GM12878 (cell line): ENCODE measurements at regions not wholly inside any gene's neighbourhood (a gene's known extent, or its start where the extent isn't known, plus 50 kb on each side); places are given as distances from the start of the nearest gene placed in this dataset.

Experiments used
- ATAC-seq: fragments of 200-7000 bp; cut with Tn5 transposase; 3 replicates; pipeline ENCODE4 v1.9.1; 2020; ENCODE audit warnings: mild to moderate bottlenecking, moderate library complexity
- BruUV-seq: library from RNA; stranded (reverse); fragments of 400-500 nt; replicated peaks from 2 replicates; lab custom pipeline; 2021; lab: Mats Ljungman, UMichigan
- CTCF ChIA-PET: fragments of 300-600 bp; sonication (Branson Sonifier 250); formaldehyde crosslinking; extraction: SDS; loops from one replicate; lab custom pipeline; 2021; ENCODE audit warnings: inconsistent platforms; lab: Yijun Ruan, JAX
- POLR2A ChIA-PET: fragments of 350-600 bp; formaldehyde crosslinking; extraction: SDS; loops from one replicate; lab custom pipeline; 2021; ENCODE audit warnings: inconsistent platforms; lab: Charles Lee
- RAD21 ChIA-PET: fragments of 300-600 bp; sonication (Branson Sonifier 250); formaldehyde crosslinking; loops from one replicate; lab custom pipeline; 2023; ENCODE audit warnings: antibody characterized with exemption; ENCODE audit not compliant: unreplicated experiment; lab: Charles Lee
- SMC1A ChIA-PET: fragments of 300-600 bp; sonication (Branson Sonifier 250); formaldehyde crosslinking; loops from one replicate; lab custom pipeline; 2023; ENCODE audit not compliant: unreplicated experiment, uncharacterized antibody; lab: Charles Lee
- DNase-seq: peaks from one replicate; pipeline ENCODE4 v3.0.0-alpha.2; 2011; ENCODE audit warnings: low read depth, low spot score
- FAIRE-seq: peaks from 3 replicates; lab custom pipeline; 2011; peaks lifted over from hg19 to GRCh38; lab: Jason Lieb, UNC
- H2AFZ ChIP-seq: 2 replicates; pipeline ENCODE4 v1.6.0; 2011; ENCODE audit warnings: low read depth, low read length, control low read depth; ENCODE audit not compliant: control insufficient read depth
- H3K27ac ChIP-seq: 2 replicates; pipeline ENCODE4 v1.5.1; 2011; ENCODE audit warnings: control low read depth; ENCODE audit not compliant: control insufficient read depth, insufficient read depth
- H3K27me3 ChIP-seq, 2 experiments: replicated peaks in 1 of 2; 2 replicates each; pipeline versions ENCODE4 v1.6.0 to v1.6.1; 2011; ENCODE audit warnings: low read length in 1 of 2; ENCODE audit not compliant: control insufficient read depth in 2 of 2, insufficient read depth in 2 of 2
- H3K36me3 ChIP-seq, 2 experiments: 2 replicates each; pipeline ENCODE4 v1.5.1; 2011; ENCODE audit warnings: low read length in 1 of 2; ENCODE audit not compliant: control insufficient read depth in 2 of 2, insufficient read depth in 2 of 2
- H3K4me1 ChIP-seq: 2 replicates; pipeline ENCODE4 v1.6.1; 2011; ENCODE audit warnings: mild to moderate bottlenecking, low read length, moderate library complexity, mixed read lengths; ENCODE audit not compliant: control insufficient read depth, insufficient read depth
- H3K4me2 ChIP-seq: 2 replicates; pipeline ENCODE4 v1.6.0; 2011; ENCODE audit warnings: control low read depth; ENCODE audit not compliant: control insufficient read depth, insufficient read depth
- H3K4me3 ChIP-seq: fragments of 200-600 bp; sonication (generic); 2 replicates; pipeline ENCODE4 v1.5.1; 2016
- H3K79me2 ChIP-seq: 2 replicates; pipeline ENCODE4 v1.6.0; 2011; ENCODE audit warnings: low read length; ENCODE audit not compliant: control insufficient read depth, insufficient read depth
- H3K9ac ChIP-seq: 2 replicates; pipeline ENCODE4 v1.8.0; 2011; ENCODE audit warnings: low read length, control low read depth, mixed read lengths; ENCODE audit not compliant: control insufficient read depth, insufficient read depth
- H3K9me3 ChIP-seq: replicated peaks from 3 replicates; pipeline ENCODE4 v1.5.1; 2011; ENCODE audit warnings: mild to moderate bottlenecking, low read length; ENCODE audit not compliant: control insufficient read depth, insufficient read depth
- H4K20me1 ChIP-seq: 2 replicates; pipeline ENCODE4 v1.6.0; 2011; ENCODE audit not compliant: control insufficient read depth, insufficient read depth
- ASH2L ChIP-seq: fragments of 300-600, 200-600 bp; sonication (generic); IDR thresholded peaks from 2 replicates; pipeline ENCODE4 v1.6.1; 2017; ENCODE audit warnings: low read depth, mild to moderate bottlenecking, borderline replicate concordance
- CBFB ChIP-seq: IDR thresholded peaks from 2 replicates; pipeline ENCODE4 v1.6.1; 2016; ENCODE audit warnings: antibody characterized with exemption, low read depth
- HDAC6 ChIP-seq: fragments of 200-600 bp; sonication (generic); IDR thresholded peaks from one replicate; pipeline ENCODE4 v1.8.0; 2017; ENCODE audit warnings: antibody characterized with exemption; ENCODE audit not compliant: unreplicated experiment
- HDGF ChIP-seq: fragments of 450-650 bp; IDR thresholded peaks from 2 replicates; pipeline ENCODE4 v1.6.1; 2016; ENCODE audit warnings: antibody characterized with exemption
- IRF4 ChIP-seq: IDR thresholded peaks from 2 replicates; pipeline ENCODE4 v1.6.1; 2011; ENCODE audit warnings: low read depth, low read length
- KLF5 ChIP-seq: fragments of 450-650 bp; IDR thresholded peaks from 2 replicates; pipeline ENCODE4 v1.6.1; 2014; ENCODE audit warnings: mild to moderate bottlenecking; ENCODE audit not compliant: partially characterized antibody
- MEF2A ChIP-seq: IDR thresholded peaks from 2 replicates; pipeline ENCODE4 v1.6.1; 2011; ENCODE audit warnings: low read depth, mild to moderate bottlenecking, low read length, moderate library complexity; ENCODE audit not compliant: insufficient read depth
- MTA3 ChIP-seq: IDR thresholded peaks from 2 replicates; pipeline ENCODE4 v1.6.1; 2012; ENCODE audit warnings: low read length, inconsistent platforms, borderline replicate concordance
- NFIC ChIP-seq: IDR thresholded peaks from 2 replicates; pipeline ENCODE4 v1.6.1; 2012; ENCODE audit warnings: low read depth, mild to moderate bottlenecking, inconsistent platforms, low read length, moderate library complexity
- NFYA ChIP-seq: IDR thresholded peaks from 2 replicates; pipeline ENCODE4 v1.6.1; 2011; ENCODE audit warnings: low read depth, mild to moderate bottlenecking, low read length, improper control_type of control experiment, borderline replicate concordance
- NFYB ChIP-seq: IDR thresholded peaks from 2 replicates; pipeline ENCODE4 v1.6.1; 2011; ENCODE audit warnings: low read depth, mild to moderate bottlenecking, low read length, improper control_type of control experiment, moderate library complexity; ENCODE audit not compliant: insufficient read depth
- RFX5 ChIP-seq: IDR thresholded peaks from 2 replicates; pipeline ENCODE4 v1.6.1; 2011; ENCODE audit warnings: low read depth, low read length, improper control_type of control experiment
- SIN3A ChIP-seq: IDR thresholded peaks from 2 replicates; pipeline ENCODE4 v1.6.1; 2012; ENCODE audit warnings: low read depth, low read length, improper control_type of control experiment
- SPI1 ChIP-seq: IDR thresholded peaks from 2 replicates; pipeline ENCODE4 v1.6.1; 2011; ENCODE audit warnings: low read depth, mild to moderate bottlenecking, low read length, moderate library complexity, borderline replicate concordance; ENCODE audit not compliant: insufficient read depth
- WGBS: methylation state at CpG from one replicate; pipeline ENCODE4 v1.1.6; 2016; ENCODE audit warnings: low lambda C conversion rate; ENCODE audit not compliant: insufficient replicate concordance, insufficient coverage; ENCODE audit errors: missing lambda C conversion rate; 5-methylcytosine and 5-hydroxymethylcytosine counted together
- in situ Hi-C: fragments of 300-500 bp; cut with MboI; formaldehyde crosslinking; loops from 9 replicates; pipeline ENCODE4 v1.14.3; 2018; ENCODE audit warnings: mixed read lengths
- intact Hi-C: fragments of 100-400 bp; cut with micrococcal nuclease; formaldehyde crosslinking; loops from one replicate; pipeline ENCODE4 v1.14.2; 2022; ENCODE audit not compliant: unreplicated experiment

- TF ChIP-seq NFIC (0 out of 2 replicates have a peak, but pooled peaks have one; percentile 26), HDGF (no peak)
Observed at GRCh38 chr9:82128011-82128696, 139.6 kb downstream of the SPATA31D1 start (continued).

- RAD21 ChIA-PET, result no interaction called here
- ATAC-seq (no peak), DNase-seq (no peak), FAIRE-seq (no peak)
- Histone ChIP-seq H3K36me3 (no peaks in the 10 kb centered on the region), H3K4me2 (no peak overlapping the region), H3K79me2 (no peaks in the 10 kb centered on the region), H2AFZ (no peak overlapping the region), H3K4me3 (no peak overlapping the region), H4K20me1 (no peaks in the 10 kb centered on the region), H3K27me3 (no peaks in the 10 kb centered on the region), H3K27ac (no peak overlapping the region), H3K4me1 (no peaks in the 10 kb centered on the region), H3K9me3 (no peaks in the 10 kb centered on the region; the same call in 2 of the 3 replicates), H3K9ac (no peak overlapping the region)
- BruUV-seq, result no TSS peak
- POLR2A ChIA-PET, result no interaction called here
- intact Hi-C loops, result loop anchor here (5.0 kb wide), 1 partner anchor 598 kb away; no protein-coding TSS in a partner anchor
- SMC1A ChIA-PET, result no interaction called here
- CTCF ChIA-PET, result no interaction called here
- TF ChIP-seq ASH2L, result no peak
- no peak for TF ChIP-seq RFX5
- in situ Hi-C loops, result no loop called here
- WGBS, result 23% methylated on average over 3 of the region's 3 CpGs
Observed at GRCh38 chr9:82129708-82130107, 141.1 kb downstream of the SPATA31D1 start.

DNA sequence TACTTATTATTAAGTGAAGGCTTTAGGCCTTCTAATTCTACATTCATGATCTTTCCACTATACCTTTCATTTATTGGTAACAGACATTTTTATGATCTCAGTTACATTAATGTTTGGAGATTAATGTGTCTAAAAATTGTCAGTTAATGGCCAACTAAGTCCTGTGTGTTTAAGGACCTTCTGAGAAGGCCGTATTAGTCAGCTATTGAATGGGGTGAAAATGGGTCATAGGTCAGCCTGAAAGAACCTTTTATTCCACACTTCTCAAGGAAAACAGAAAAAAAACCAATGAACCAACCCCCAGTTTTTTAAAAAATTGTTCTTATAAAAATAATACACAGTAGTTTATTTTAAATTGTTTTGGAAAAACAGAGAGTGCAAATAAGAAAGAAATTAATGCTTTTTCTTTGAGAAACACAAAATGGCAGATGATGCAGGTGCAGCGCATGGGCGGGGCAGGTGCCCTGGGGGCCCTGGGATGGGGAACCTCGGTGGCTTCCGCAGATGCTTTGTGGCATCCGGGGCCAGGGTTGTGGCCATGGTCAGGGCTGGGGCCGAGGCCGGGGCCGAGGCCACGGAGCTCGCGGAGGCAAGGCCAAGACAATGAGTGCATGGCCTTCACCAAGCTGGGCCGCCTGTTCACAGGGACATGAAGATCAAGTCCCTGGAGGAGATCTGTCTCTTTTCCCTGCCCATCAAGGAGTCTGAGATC is 141.9 kb downstream of the SPATA31D1 start:
- ChIA-PET SMC1A (no interaction called here), RAD21 (no interaction called here), POLR2A (no interaction called here), CTCF (no interaction called here)
- in situ Hi-C loops, result no loop called here
- Histone ChIP-seq H3K27ac (no peak overlapping the region), H3K9me3 (no peaks in the 10 kb centered on the region; the same call in 2 of the 3 replicates), H3K4me1 (no peaks in the 10 kb centered on the region), H3K27me3 (no peaks in the 10 kb centered on the region), H3K4me2 (no peak overlapping the region), H3K36me3 (no peaks in the 10 kb centered on the region), H4K20me1 (no peaks in the 10 kb centered on the region), H3K4me3 (no peak overlapping the region), H2AFZ (no peak overlapping the region), H3K79me2 (no peaks in the 10 kb centered on the region), H3K9ac (no peak overlapping the region)
- no peak for ATAC-seq
- no TSS peak for BruUV-seq
- 47% methylated on average over 8 of the region's 13 CpGs for WGBS
- intact Hi-C loops, result no loop called here
- DNase-seq, result no peak
- FAIRE-seq, result no peak
- TF ChIP-seq MEF2A (no peak), IRF4 (no peak), CBFB (no peak), KLF5 (no peak), NFYB (no peak), SPI1 (no peak), NFYA (no peak), SIN3A (no peak), HDAC6 (no peak), MTA3 (no peak)
